ENCODE measurements at regions not wholly inside any gene's neighbourhood (a gene's known extent, or its start where the extent isn't known, plus 50 kb on each side); places are given as distances from the start of the nearest gene placed in this dataset.

GRCh38 chr2:193810533-193810932 lies 1615.8 kb upstream of the TMEFF2 start:
- no peak for DNase-seq (ENCODE audit: extremely low spot score, unreplicated experiment)
- no peaks in the 10 kb centered on the region for H3K27me3 Mint-ChIP-seq (ENCODE audit: unreplicated experiment)
- H3K36me3 Mint-ChIP-seq (ENCODE audit: unreplicated experiment) = no peaks in the 10 kb centered on the region
- TF ChIP-seq CTCF (IDR thresholded peaks at IDR 0.05) = no peak
- no peaks in the 10 kb centered on the region for H3K9me3 Mint-ChIP-seq (ENCODE audit: unreplicated experiment)
- H3K4me1 Mint-ChIP-seq (ENCODE audit: unreplicated experiment) = peaks cover 12% of the 10 kb centered on the region
- H3K4me3 Mint-ChIP-seq (ENCODE audit: unreplicated experiment) = no peak overlapping the region
- no peak overlapping the region for H3K27ac Mint-ChIP-seq (ENCODE audit: unreplicated experiment)

GRCh38 chr2:193808877-193809276 lies 1614.1 kb upstream of the TMEFF2 start:
- no peaks in the 10 kb centered on the region for H3K36me3 Mint-ChIP-seq (ENCODE audit: unreplicated experiment)

GRCh38 chr2:193806088-193806774 lies 1611.5 kb upstream of the TMEFF2 start:
- Mint-ChIP-seq H3K36me3 (ENCODE audit: unreplicated experiment) (no peaks in the 10 kb centered on the region), H3K4me3 (ENCODE audit: unreplicated experiment) (no peak overlapping the region), H3K4me1 (ENCODE audit: unreplicated experiment) (peaks cover 7% of the 10 kb centered on the region), H3K27ac (ENCODE audit: unreplicated experiment) (no peak overlapping the region), H3K9me3 (ENCODE audit: unreplicated experiment) (no peaks in the 10 kb centered on the region), H3K27me3 (ENCODE audit: unreplicated experiment) (no peaks in the 10 kb centered on the region)
- TF ChIP-seq CTCF (IDR thresholded peaks at IDR 0.05) = no peak
- no peak for DNase-seq (ENCODE audit: extremely low spot score, unreplicated experiment)

More at GRCh38 chr2:193808877-193809276, 1614.1 kb upstream of the TMEFF2 start:
- Mint-ChIP-seq H3K4me3 (ENCODE audit: unreplicated experiment) (no peak overlapping the region), H3K27me3 (ENCODE audit: unreplicated experiment) (no peaks in the 10 kb centered on the region), H3K27ac (ENCODE audit: unreplicated experiment) (no peak overlapping the region), H3K9me3 (ENCODE audit: unreplicated experiment) (no peaks in the 10 kb centered on the region), H3K4me1 (ENCODE audit: unreplicated experiment) (peaks cover 7% of the 10 kb centered on the region)
- DNase-seq (ENCODE audit: extremely low spot score, unreplicated experiment) = no peak
- no peak for TF ChIP-seq CTCF (IDR thresholded peaks at IDR 0.05)

GRCh38 chr2:193796847-193797246 lies 1602.1 kb upstream of the TMEFF2 start:
- Mint-ChIP-seq H3K27ac (ENCODE audit: unreplicated experiment) (no peak overlapping the region), H3K27me3 (ENCODE audit: unreplicated experiment) (no peaks in the 10 kb centered on the region), H3K36me3 (ENCODE audit: unreplicated experiment) (peaks cover 2% of the 10 kb centered on the region), H3K9me3 (ENCODE audit: unreplicated experiment) (no peaks in the 10 kb centered on the region), H3K4me1 (ENCODE audit: unreplicated experiment) (peaks cover 37% of the 10 kb centered on the region), H3K4me3 (ENCODE audit: unreplicated experiment) (no peak overlapping the region)
- no peak for DNase-seq (ENCODE audit: extremely low spot score, unreplicated experiment)
- TF ChIP-seq CTCF (IDR thresholded peaks at IDR 0.05) = no peak

- no peaks in the 10 kb centered on the region for H3K27me3 Mint-ChIP-seq (ENCODE audit: unreplicated experiment)
- H3K27ac Mint-ChIP-seq (ENCODE audit: unreplicated experiment) = peak overlapping the region; percentile 71
- H3K4me1 Mint-ChIP-seq (ENCODE audit: unreplicated experiment) = peaks cover 38% of the 10 kb centered on the region
- H3K36me3 Mint-ChIP-seq (ENCODE audit: unreplicated experiment) = peaks cover 2% of the 10 kb centered on the region
- no peak for DNase-seq (ENCODE audit: extremely low spot score, unreplicated experiment)
- no peak overlapping the region for H3K4me3 Mint-ChIP-seq (ENCODE audit: unreplicated experiment)
- peaks cover 4% of the 10 kb centered on the region for H3K9me3 Mint-ChIP-seq (ENCODE audit: unreplicated experiment)
- TF ChIP-seq CTCF (IDR thresholded peaks at IDR 0.05) = no peak
Measured at GRCh38 chr2:193793914-193794313, 1599.2 kb upstream of the TMEFF2 start.

Data from osteocyte (in vitro differentiated cells).